ENCODE measurements at regions not wholly inside any gene's neighbourhood (a gene's known extent, or its start where the extent isn't known, plus 50 kb on each side); places are given as distances from the start of the nearest gene placed in this dataset.
A peak's percentile ranks its signal among the peaks of the same experiment; 100 is the strongest.

DNA sequence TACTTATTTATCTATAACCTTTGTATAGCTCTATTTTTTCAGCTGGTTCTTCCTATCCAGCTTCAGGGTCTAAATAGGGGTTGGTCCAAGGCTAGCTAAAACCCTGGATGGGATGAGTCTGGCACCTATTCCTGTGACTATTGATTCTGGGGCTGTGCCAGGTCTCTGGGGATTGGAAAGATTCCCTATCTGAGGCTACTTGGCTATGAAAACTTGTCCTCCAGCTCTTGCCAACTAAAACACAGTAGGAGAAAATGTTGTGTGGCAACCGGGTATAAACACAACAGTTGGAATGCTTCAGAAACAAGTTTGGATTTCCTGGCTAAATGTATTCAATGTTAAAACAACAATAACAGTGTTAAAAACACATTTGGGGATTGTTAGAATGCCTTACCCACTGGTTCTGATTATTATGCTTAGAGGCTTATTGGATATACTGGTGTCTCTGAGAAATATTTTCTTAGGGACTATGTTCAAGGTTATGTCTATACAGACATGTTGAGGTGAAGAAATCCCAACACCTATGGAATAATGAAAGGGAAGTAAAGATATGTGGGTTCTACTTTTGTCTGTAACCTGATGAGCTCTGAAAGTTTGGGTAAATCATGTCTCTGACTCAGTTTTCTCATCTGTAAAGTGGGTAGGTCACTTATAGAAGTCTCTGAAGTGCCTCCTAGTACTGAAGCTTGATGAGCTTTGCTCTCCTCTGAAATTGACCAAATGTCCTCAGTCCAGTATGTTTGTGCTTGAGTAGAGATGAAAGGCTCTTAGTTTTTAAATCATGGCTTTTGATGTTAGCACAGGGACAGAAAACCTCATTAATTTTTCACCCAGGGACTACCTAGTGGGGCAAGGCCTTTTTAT is 460.7 kb downstream of the MTX2 start (continued):
- TF ChIP-seq GABPA (IDR thresholded peaks at IDR 0.05 in 1 of 2, conservative IDR thresholded peaks at IDR 0.05 in 1 of 2) (peak in 1 of 2 donors; percentile 27), HNF4G (IDR thresholded peaks at IDR 0.05) (peak; percentile 18), NR2F2 (IDR thresholded peaks at IDR 0.05) (peak; percentile 48)

DNA sequence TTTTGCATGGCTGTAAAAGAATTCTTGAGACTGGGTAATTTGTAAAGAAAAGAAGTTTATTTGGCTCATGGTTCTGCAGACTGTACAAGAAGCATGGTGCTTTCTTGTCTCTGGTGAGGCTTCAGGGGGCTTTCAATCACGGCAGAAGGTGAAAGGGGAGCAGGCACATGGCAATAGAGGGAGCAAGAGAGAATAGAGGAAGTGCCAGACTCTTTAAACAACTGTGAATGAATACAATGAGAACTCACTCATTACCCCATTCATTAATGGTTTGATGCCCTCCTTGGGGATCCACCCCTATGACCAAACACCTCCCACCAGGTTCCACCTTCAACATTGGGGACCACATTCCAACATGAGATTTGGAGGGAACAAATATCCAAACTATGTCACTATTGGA is 463.5 kb downstream of the MTX2 start:
- 46% methylated on average over 1 of the region's 1 CpG for WGBS
- DNase-seq (ENCODE audit: low spot score) = no peak
- Histone ChIP-seq H3K27me3 (ENCODE audit: control insufficient read depth in 4 of 4, insufficient read depth in 4 of 4, low read length in 3 of 4) (peaks cover 0 to under 1% (median 0%) of the 10 kb centered on the region in 4 donors), H3K36me3 (ENCODE audit: control insufficient read depth in 4 of 4, insufficient read depth in 3 of 4, low read depth in 1 of 4, low read length in 3 of 4) (no peaks in the 10 kb centered on the region), H3K4me1 (ENCODE audit: control insufficient read depth in 4 of 4, insufficient read depth in 4 of 4, low read length in 3 of 4) (peaks cover 0 to 5% (median 0%) of the 10 kb centered on the region in 4 donors), H3K9ac (ENCODE audit: low read depth in 1 of 2, low read length in 2 of 2) (no peak overlapping the region), H3K27ac (ENCODE audit: low read depth in 1 of 2, low read length in 2 of 2) (no peak overlapping the region), H3K4me3 (ENCODE audit: low read depth in 1 of 3, low read length in 3 of 3) (no peak overlapping the region), H3K9me3 (ENCODE audit: control insufficient read depth in 4 of 4, low read length in 3 of 4) (peaks cover 0 to 3% (median 0%) of the 10 kb centered on the region in 4 donors)
- TF ChIP-seq, protein P1, sequence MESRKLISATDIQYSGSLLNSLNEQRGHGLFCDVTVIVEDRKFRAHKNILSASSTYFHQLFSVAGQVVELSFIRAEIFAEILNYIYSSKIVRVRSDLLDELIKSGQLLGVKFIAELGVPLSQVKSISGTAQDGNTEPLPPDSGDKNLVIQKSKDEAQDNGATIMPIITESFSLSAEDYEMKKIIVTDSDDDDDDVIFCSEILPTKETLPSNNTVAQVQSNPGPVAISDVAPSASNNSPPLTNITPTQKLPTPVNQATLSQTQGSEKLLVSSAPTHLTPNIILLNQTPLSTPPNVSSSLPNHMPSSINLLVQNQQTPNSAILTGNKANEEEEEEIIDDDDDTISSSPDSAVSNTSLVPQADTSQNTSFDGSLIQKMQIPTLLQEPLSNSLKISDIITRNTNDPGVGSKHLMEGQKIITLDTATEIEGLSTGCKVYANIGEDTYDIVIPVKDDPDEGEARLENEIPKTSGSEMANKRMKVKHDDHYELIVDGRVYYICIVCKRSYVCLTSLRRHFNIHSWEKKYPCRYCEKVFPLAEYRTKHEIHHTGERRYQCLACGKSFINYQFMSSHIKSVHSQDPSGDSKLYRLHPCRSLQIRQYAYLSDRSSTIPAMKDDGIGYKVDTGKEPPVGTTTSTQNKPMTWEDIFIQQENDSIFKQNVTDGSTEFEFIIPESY (IDR thresholded peaks at IDR 0.05) = no peak
- TF ChIP-seq, protein P2, sequence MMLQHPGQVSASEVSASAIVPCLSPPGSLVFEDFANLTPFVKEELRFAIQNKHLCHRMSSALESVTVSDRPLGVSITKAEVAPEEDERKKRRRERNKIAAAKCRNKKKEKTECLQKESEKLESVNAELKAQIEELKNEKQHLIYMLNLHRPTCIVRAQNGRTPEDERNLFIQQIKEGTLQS (IDR thresholded peaks at IDR 0.05) = no peak
- TF ChIP-seq RAD21 (IDR thresholded peaks at IDR 0.05) (no peak), HNF4A (conservative IDR thresholded peaks at IDR 0.05) (no peak), JUND (IDR thresholded peaks at IDR 0.05) (no peak), FOXA1 (IDR thresholded peaks at IDR 0.05) (no peak), TAF1 (conservative IDR thresholded peaks at IDR 0.05) (no peak), YY1 (IDR thresholded peaks at IDR 0.05) (no peak), GABPA (IDR thresholded peaks at IDR 0.05 in 1 of 2, conservative IDR thresholded peaks at IDR 0.05 in 1 of 2) (no peak), FOXA2 (IDR thresholded peaks at IDR 0.05) (no peak), EGR1 (IDR thresholded peaks at IDR 0.05; ENCODE audit: low read depth in 2 of 2) (no peak), RXRA (IDR thresholded peaks at IDR 0.05) (no peak)
- TF ChIP-seq, protein P3, sequence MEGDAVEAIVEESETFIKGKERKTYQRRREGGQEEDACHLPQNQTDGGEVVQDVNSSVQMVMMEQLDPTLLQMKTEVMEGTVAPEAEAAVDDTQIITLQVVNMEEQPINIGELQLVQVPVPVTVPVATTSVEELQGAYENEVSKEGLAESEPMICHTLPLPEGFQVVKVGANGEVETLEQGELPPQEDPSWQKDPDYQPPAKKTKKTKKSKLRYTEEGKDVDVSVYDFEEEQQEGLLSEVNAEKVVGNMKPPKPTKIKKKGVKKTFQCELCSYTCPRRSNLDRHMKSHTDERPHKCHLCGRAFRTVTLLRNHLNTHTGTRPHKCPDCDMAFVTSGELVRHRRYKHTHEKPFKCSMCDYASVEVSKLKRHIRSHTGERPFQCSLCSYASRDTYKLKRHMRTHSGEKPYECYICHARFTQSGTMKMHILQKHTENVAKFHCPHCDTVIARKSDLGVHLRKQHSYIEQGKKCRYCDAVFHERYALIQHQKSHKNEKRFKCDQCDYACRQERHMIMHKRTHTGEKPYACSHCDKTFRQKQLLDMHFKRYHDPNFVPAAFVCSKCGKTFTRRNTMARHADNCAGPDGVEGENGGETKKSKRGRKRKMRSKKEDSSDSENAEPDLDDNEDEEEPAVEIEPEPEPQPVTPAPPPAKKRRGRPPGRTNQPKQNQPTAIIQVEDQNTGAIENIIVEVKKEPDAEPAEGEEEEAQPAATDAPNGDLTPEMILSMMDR (IDR thresholded peaks at IDR 0.05; ENCODE audit: low read depth, low read length, missing input control) = no peak
- TF ChIP-seq, protein P4, sequence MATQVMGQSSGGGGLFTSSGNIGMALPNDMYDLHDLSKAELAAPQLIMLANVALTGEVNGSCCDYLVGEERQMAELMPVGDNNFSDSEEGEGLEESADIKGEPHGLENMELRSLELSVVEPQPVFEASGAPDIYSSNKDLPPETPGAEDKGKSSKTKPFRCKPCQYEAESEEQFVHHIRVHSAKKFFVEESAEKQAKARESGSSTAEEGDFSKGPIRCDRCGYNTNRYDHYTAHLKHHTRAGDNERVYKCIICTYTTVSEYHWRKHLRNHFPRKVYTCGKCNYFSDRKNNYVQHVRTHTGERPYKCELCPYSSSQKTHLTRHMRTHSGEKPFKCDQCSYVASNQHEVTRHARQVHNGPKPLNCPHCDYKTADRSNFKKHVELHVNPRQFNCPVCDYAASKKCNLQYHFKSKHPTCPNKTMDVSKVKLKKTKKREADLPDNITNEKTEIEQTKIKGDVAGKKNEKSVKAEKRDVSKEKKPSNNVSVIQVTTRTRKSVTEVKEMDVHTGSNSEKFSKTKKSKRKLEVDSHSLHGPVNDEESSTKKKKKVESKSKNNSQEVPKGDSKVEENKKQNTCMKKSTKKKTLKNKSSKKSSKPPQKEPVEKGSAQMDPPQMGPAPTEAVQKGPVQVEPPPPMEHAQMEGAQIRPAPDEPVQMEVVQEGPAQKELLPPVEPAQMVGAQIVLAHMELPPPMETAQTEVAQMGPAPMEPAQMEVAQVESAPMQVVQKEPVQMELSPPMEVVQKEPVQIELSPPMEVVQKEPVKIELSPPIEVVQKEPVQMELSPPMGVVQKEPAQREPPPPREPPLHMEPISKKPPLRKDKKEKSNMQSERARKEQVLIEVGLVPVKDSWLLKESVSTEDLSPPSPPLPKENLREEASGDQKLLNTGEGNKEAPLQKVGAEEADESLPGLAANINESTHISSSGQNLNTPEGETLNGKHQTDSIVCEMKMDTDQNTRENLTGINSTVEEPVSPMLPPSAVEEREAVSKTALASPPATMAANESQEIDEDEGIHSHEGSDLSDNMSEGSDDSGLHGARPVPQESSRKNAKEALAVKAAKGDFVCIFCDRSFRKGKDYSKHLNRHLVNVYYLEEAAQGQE (IDR thresholded peaks at IDR 0.05) = no peak
- TF ChIP-seq, protein P5, sequence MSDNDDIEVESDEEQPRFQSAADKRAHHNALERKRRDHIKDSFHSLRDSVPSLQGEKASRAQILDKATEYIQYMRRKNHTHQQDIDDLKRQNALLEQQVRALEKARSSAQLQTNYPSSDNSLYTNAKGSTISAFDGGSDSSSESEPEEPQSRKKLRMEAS (IDR thresholded peaks at IDR 0.05) = no peak
